Nephron progenitor cell (in vitro differentiated cells): ENCODE measurements at regions not wholly inside any gene's neighbourhood (a gene's known extent, or its start where the extent isn't known, plus 50 kb on each side); places are given as distances from the start of the nearest gene placed in this dataset.

Experiments
- DNase-seq: peaks from one replicate; pipeline ENCODE4 v3.0.0; 2021
- H3K27ac Mint-ChIP-seq: 2 replicates; pipeline ENCODE4 v1.8.0; 2021; ENCODE audit warnings: mild to moderate bottlenecking, moderate library complexity, mixed read lengths
- H3K27me3 Mint-ChIP-seq: 2 replicates; pipeline ENCODE4 v1.8.0; 2021; ENCODE audit warnings: mild to moderate bottlenecking, low read depth, mixed read lengths; ENCODE audit not compliant: poor library complexity
- H3K36me3 Mint-ChIP-seq: 2 replicates; pipeline ENCODE4 v1.8.0; 2021; ENCODE audit warnings: low read depth, mixed read lengths
- H3K4me1 Mint-ChIP-seq: 2 replicates; pipeline ENCODE4 v1.8.0; 2021; ENCODE audit warnings: mixed read lengths
- H3K4me3 Mint-ChIP-seq: 2 replicates; pipeline ENCODE4 v1.8.0; 2021; ENCODE audit warnings: mild to moderate bottlenecking, moderate library complexity, mixed read lengths
- H3K9me3 Mint-ChIP-seq: 2 replicates; pipeline ENCODE4 v1.8.0; 2021; ENCODE audit warnings: mild to moderate bottlenecking, moderate library complexity, mixed read lengths
- TF ChIP-seq, protein P1 (sequence below): fragments of 200-600 bp; sonication (generic); IDR thresholded peaks from 2 replicates; pipeline ENCODE4 v1.5.0; 2021; ENCODE audit warnings: antibody characterized with exemption

DNA sequence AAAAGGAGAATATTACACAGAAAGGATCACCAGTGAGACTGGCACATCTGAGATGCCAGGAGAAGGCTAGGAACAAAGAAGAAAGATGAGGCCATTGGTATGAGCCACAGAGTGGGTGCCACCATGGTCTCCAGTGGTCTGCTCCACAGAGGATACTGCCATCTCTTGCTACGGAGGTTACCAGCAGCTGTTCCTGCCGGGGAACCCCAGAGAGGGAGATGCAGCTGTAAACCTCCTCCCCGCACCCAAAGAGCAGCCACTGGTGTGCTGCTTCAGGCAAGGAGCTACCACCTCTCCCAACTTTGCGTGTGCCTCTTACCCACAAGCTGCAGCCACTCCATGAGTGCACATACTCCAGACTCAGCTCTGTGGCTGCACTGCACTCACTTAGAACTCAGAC is 201.5 kb upstream of the RTL1 start:
- DNase-seq: no peak
- TF ChIP-seq, protein P1, sequence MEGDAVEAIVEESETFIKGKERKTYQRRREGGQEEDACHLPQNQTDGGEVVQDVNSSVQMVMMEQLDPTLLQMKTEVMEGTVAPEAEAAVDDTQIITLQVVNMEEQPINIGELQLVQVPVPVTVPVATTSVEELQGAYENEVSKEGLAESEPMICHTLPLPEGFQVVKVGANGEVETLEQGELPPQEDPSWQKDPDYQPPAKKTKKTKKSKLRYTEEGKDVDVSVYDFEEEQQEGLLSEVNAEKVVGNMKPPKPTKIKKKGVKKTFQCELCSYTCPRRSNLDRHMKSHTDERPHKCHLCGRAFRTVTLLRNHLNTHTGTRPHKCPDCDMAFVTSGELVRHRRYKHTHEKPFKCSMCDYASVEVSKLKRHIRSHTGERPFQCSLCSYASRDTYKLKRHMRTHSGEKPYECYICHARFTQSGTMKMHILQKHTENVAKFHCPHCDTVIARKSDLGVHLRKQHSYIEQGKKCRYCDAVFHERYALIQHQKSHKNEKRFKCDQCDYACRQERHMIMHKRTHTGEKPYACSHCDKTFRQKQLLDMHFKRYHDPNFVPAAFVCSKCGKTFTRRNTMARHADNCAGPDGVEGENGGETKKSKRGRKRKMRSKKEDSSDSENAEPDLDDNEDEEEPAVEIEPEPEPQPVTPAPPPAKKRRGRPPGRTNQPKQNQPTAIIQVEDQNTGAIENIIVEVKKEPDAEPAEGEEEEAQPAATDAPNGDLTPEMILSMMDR: no peak
- Mint-ChIP-seq H3K4me1 (peaks cover 9% of the 10 kb centered on the region), H3K9me3 (peaks cover 28% of the 10 kb centered on the region), H3K27ac (no peak overlapping the region), H3K4me3 (no peak overlapping the region), H3K27me3 (peaks cover 8% of the 10 kb centered on the region), H3K36me3 (no peaks in the 10 kb centered on the region)

GRCh38 chr14:101108579-101109346 is 205.2 kb upstream of the RTL1 start:
- DNase-seq: no peak
- H3K27ac Mint-ChIP-seq: no peak overlapping the region
- H3K27me3 Mint-ChIP-seq: peaks cover 6% of the 10 kb centered on the region
- H3K36me3 Mint-ChIP-seq: no peaks in the 10 kb centered on the region
- peaks cover 7% of the 10 kb centered on the region for H3K4me1 Mint-ChIP-seq
- TF ChIP-seq, protein P1: no peak
- no peak overlapping the region for H3K4me3 Mint-ChIP-seq
- H3K9me3 Mint-ChIP-seq: peaks cover 19% of the 10 kb centered on the region

DNA sequence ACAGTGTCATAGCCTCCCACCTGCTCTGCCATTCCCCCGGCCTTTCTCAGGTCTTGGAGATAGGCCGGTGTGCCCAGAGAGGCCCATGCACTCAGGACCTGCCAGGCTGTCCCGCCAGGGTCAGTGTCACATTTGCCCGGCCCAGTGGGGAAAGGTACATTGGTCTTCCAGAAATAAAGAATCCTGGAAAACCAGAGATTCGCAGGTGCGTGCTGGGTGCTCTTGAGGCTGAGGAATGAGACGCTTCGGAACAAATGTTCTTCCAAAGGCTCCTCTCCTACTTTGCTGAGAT is 205.8 kb upstream of the RTL1 start:
- peaks cover 19% of the 10 kb centered on the region for H3K9me3 Mint-ChIP-seq
- TF ChIP-seq, protein P1: no peak
- peaks cover 6% of the 10 kb centered on the region for H3K4me1 Mint-ChIP-seq
- H3K36me3 Mint-ChIP-seq: no peaks in the 10 kb centered on the region
- H3K4me3 Mint-ChIP-seq: no peak overlapping the region
- peaks cover 6% of the 10 kb centered on the region for H3K27me3 Mint-ChIP-seq
- H3K27ac Mint-ChIP-seq: no peak overlapping the region
- no peak for DNase-seq

- Mint-ChIP-seq H3K9me3 (peaks cover 19% of the 10 kb centered on the region), H3K27ac (no peak overlapping the region), H3K27me3 (peaks cover 6% of the 10 kb centered on the region), H3K36me3 (no peaks in the 10 kb centered on the region), H3K4me1 (peaks cover 6% of the 10 kb centered on the region), H3K4me3 (no peak overlapping the region)
- DNase-seq: no peak
- TF ChIP-seq, protein P1: no peak
These were observed 206.6 kb upstream of the RTL1 start for GRCh38 chr14:101109981-101110728.

- no peak for DNase-seq
- H3K4me1 Mint-ChIP-seq: peaks cover 6% of the 10 kb centered on the region
- peaks cover 6% of the 10 kb centered on the region for H3K27me3 Mint-ChIP-seq
- H3K27ac Mint-ChIP-seq: no peak overlapping the region
- peaks cover 14% of the 10 kb centered on the region for H3K9me3 Mint-ChIP-seq
- no peaks in the 10 kb centered on the region for H3K36me3 Mint-ChIP-seq
- TF ChIP-seq, protein P1: no peak
- no peak overlapping the region for H3K4me3 Mint-ChIP-seq
These were observed 207.5 kb upstream of the RTL1 start for GRCh38 chr14:101110729-101111619.
